Kidney (tissue), 13 donors: ENCODE measurements at regions not wholly inside any gene's neighbourhood (a gene's known extent, or its start where the extent isn't known, plus 50 kb on each side); places are given as distances from the start of the nearest gene placed in this dataset.

ENCODE experiments used
- DNase-seq, 5 donors: peaks; one replicate each; pipeline ENCODE4 v3.0.0-alpha.2; 2013 to 2020
- FAIRE-seq: peaks from 2 replicates; lab custom pipeline; 2012; peaks lifted over from hg19 to GRCh38; lab: Jason Lieb, UNC
- H3K27ac ChIP-seq, 2 donors: one replicate each; pipeline ENCODE4 v1.7.0; 2013; ENCODE audit warnings: low read depth in 2 of 2, low read length in 2 of 2, inconsistent platforms in 1 of 2
- H3K27me3 ChIP-seq: one replicate; pipeline ENCODE4 v1.7.1; 2013; ENCODE audit warnings: low read length, inconsistent platforms; ENCODE audit not compliant: control insufficient read depth, insufficient read depth
- H3K36me3 ChIP-seq, 3 donors: one replicate each; pipeline versions ENCODE4 v1.7.0 to v1.7.1; 2013; ENCODE audit warnings: low read length in 3 of 3, control low read depth in 1 of 3, inconsistent platforms in 1 of 3; ENCODE audit not compliant: insufficient read depth in 3 of 3, control insufficient read depth in 2 of 3
- H3K4me1 ChIP-seq, 3 donors: one replicate each; pipeline versions ENCODE4 v1.7.0 to v1.7.1; 2013; ENCODE audit warnings: low read length in 3 of 3, inconsistent platforms in 1 of 3, low read depth in 1 of 3; ENCODE audit not compliant: control insufficient read depth in 2 of 3, insufficient read depth in 2 of 3
- H3K4me3 ChIP-seq, 3 donors: one replicate each; pipeline versions ENCODE4 v1.7.0 to v1.8.1; 2013; ENCODE audit warnings: low read length in 3 of 3, control low read depth in 1 of 3, inconsistent platforms in 1 of 3
- H3K9ac ChIP-seq, 3 donors: one replicate each; pipeline versions ENCODE4 v1.7.0 to v1.7.1; 2013; ENCODE audit warnings: low read length in 3 of 3, control low read depth in 1 of 3, inconsistent platforms in 1 of 3
- H3K9me3 ChIP-seq, 3 donors: one replicate each; pipeline versions ENCODE4 v1.7.0 to v1.7.1; 2013; ENCODE audit warnings: low read length in 3 of 3, control low read depth in 1 of 3, inconsistent platforms in 1 of 3; ENCODE audit not compliant: control insufficient read depth in 2 of 3, insufficient read depth in 1 of 3
- intact Hi-C: fragments of 100-400 bp; cut with DNase I; formaldehyde crosslinking; loops from one replicate; pipeline ENCODE4 v1.11.1; 2022
- TF ChIP-seq, protein P1 (sequence below): IDR thresholded peaks from 3 replicates; pipeline ENCODE4 v1.5.1; 2012; ENCODE audit warnings: mild to moderate bottlenecking, moderate library complexity, borderline replicate concordance; ENCODE audit not compliant: insufficient read depth; ENCODE audit errors: extremely low read depth
- donor health status: control.
- donor health status: control.
- donor health status: control.
- donor health status: control.
- donor health status: control.
- donor health status: DM: yes; HTN: yes; CAD: no.
- donor health status: Normal renal cell carcinoma (clear cell type).

DNA sequence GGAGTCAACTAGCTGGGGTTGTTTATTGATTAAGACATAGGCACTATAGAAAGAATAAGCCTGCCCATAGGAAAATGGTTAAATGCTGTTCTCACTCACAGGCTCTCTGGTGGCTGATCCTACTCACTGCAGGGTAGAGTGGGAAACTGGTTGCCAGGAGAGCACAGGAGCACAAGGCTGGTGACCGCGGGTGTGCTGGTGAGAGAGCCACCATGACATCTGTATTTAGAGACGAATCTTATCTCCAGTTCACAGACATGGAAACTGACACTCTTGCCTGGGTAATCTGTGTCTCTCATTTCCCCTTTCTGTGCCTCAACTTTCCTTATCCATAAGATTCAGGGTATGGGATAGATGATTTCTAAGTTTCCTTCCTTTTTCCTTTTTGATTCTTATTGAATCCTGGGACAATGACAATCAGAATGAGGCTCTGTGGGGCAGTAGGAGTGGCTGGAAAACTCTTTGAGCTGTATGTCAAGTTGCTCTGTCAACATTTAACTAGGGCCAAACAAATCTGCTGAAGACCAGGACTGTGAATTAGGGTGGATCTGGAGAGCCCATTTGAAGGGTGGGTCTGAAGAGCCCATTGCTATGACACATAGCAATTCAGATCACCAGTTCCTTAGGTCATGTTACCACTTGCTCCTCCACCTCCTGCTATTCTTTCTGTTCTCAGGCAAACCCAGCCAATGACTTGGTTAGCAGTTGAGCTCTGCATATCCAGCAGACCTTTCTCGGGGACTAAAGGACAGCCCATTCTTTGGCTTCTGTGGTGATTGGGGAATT lies 286.1 kb upstream of the TBL1XR1 start:
- H3K27me3 ChIP-seq, result no peaks in the 10 kb centered on the region
- no peak for FAIRE-seq
- TF ChIP-seq, protein P1, sequence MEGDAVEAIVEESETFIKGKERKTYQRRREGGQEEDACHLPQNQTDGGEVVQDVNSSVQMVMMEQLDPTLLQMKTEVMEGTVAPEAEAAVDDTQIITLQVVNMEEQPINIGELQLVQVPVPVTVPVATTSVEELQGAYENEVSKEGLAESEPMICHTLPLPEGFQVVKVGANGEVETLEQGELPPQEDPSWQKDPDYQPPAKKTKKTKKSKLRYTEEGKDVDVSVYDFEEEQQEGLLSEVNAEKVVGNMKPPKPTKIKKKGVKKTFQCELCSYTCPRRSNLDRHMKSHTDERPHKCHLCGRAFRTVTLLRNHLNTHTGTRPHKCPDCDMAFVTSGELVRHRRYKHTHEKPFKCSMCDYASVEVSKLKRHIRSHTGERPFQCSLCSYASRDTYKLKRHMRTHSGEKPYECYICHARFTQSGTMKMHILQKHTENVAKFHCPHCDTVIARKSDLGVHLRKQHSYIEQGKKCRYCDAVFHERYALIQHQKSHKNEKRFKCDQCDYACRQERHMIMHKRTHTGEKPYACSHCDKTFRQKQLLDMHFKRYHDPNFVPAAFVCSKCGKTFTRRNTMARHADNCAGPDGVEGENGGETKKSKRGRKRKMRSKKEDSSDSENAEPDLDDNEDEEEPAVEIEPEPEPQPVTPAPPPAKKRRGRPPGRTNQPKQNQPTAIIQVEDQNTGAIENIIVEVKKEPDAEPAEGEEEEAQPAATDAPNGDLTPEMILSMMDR, result no peak
- H3K36me3 ChIP-seq, result no peaks in the 10 kb centered on the region
- intact Hi-C loops, result no loop called here
- peaks cover 0 to 12% (median 0%) of the 10 kb centered on the region in 3 donors for H3K4me1 ChIP-seq
- no peak overlapping the region for H3K9ac ChIP-seq
- no peak for DNase-seq
- no peak overlapping the region for H3K4me3 ChIP-seq
- no peak overlapping the region for H3K27ac ChIP-seq
- peaks cover 0 to 10% (median 0%) of the 10 kb centered on the region in 3 donors for H3K9me3 ChIP-seq

DNA sequence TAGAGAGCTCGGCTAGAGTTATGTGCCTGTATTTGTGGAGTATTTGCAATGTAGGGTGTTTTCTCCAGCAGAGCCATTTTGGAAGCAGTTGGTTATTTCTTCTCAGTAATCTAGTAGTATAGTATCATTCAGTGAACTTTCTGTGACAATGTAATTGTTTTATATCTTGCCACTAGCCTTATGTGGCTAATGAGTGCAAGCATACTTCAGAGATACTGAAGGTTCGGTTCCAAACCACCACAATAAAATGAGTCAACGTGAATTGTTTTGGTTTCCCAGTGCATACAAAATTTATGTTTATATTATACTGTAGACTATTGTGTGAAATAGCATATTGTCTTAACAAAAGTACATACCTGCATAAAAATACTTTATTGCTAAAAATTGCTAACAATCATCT lies 286.9 kb upstream of the TBL1XR1 start:
- FAIRE-seq (no peak), DNase-seq (no peak)
- Histone ChIP-seq H3K4me1 (peaks cover 0 to 8% (median 0%) of the 10 kb centered on the region in 3 donors), H3K9ac (no peak overlapping the region), H3K9me3 (peaks cover 0 to 10% (median 0%) of the 10 kb centered on the region in 3 donors), H3K4me3 (no peak overlapping the region), H3K36me3 (no peaks in the 10 kb centered on the region), H3K27me3 (no peaks in the 10 kb centered on the region), H3K27ac (no peak overlapping the region)
- intact Hi-C loops, result no loop called here
- TF ChIP-seq, protein P1, result no peak

DNA sequence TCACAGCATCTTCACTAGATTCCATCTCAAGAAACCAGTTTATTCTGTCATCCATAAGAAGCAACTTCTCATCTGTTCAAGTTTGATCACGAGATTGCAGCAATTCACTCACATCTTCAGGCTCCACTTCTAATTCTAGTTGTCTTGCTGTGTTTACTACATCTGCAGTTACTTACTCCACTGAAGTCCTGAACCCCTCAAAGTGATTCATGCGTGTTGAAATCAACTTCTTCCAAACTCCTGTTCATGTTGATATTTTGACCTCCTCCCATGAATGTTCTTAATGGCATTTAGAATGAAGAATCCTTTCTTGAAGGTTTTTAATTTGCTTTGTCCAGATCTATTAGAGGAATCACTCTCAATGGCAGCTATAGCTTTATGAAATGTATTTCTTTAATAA lies 287.6 kb upstream of the TBL1XR1 start:
- no peaks in the 10 kb centered on the region for H3K36me3 ChIP-seq
- intact Hi-C loops, result no loop called here
- no peak overlapping the region for H3K4me3 ChIP-seq
- TF ChIP-seq, protein P1, result no peak
- no peaks in the 10 kb centered on the region for H3K27me3 ChIP-seq
- no peak overlapping the region for H3K9ac ChIP-seq
- H3K27ac ChIP-seq, result no peak overlapping the region
- H3K9me3 ChIP-seq, result peaks cover 0 to 10% (median 0%) of the 10 kb centered on the region in 3 donors
- DNase-seq (no peak), FAIRE-seq (no peak)
- peaks cover 0 to 8% (median 0%) of the 10 kb centered on the region in 3 donors for H3K4me1 ChIP-seq
